HL-60 (cell line): ENCODE measurements at regions not wholly inside any gene's neighbourhood (a gene's known extent, or its start where the extent isn't known, plus 50 kb on each side); places are given as distances from the start of the nearest gene placed in this dataset.

Source experiments
- CTCF ChIP-seq: IDR thresholded peaks from one replicate; pipeline ENCODE4 v1.5.1; 2011; ENCODE audit warnings: low read length, control low read depth, inconsistent platforms; ENCODE audit not compliant: insufficient read depth
- GABPA ChIP-seq: IDR thresholded peaks from 2 replicates; pipeline ENCODE4 v1.6.1; 2012; ENCODE audit warnings: low read depth
- POLR2AphosphoS5 ChIP-seq: IDR thresholded peaks from 2 replicates; pipeline ENCODE4 v1.6.1; 2012; ENCODE audit warnings: low read depth
- REST ChIP-seq: IDR thresholded peaks from 2 replicates; pipeline ENCODE4 v1.6.1; 2012; ENCODE audit warnings: low read depth; ENCODE audit not compliant: insufficient replicate concordance
- SPI1 ChIP-seq: IDR thresholded peaks from 2 replicates; pipeline ENCODE4 v1.6.1; 2012; ENCODE audit warnings: low read depth, mild to moderate bottlenecking, borderline replicate concordance

GRCh38 chr15:61668444-61668843, 391.8 kb downstream of the VPS13C start:
- no peak for TF ChIP-seq CTCF
- no peak for TF ChIP-seq POLR2AphosphoS5
- no peak for TF ChIP-seq REST
- TF ChIP-seq GABPA = no peak
- no peak for TF ChIP-seq SPI1
